Liver (tissue), 8 donors: ENCODE measurements at regions not wholly inside any gene's neighbourhood (a gene's known extent, or its start where the extent isn't known, plus 50 kb on each side); places are given as distances from the start of the nearest gene placed in this dataset.

ENCODE experiments used
- DNase-seq: peaks from one replicate; pipeline ENCODE4 v3.0.0-alpha.2; 2017; ENCODE audit warnings: low spot score
- H3K27ac ChIP-seq, 2 donors: one replicate each; pipeline ENCODE4 v1.7.0; 2013; ENCODE audit warnings: inconsistent platforms in 2 of 2, low read length in 2 of 2, control low read depth in 1 of 2, low read depth in 1 of 2, mild to moderate bottlenecking in 1 of 2
- H3K27me3 ChIP-seq, 4 donors: one replicate each; pipeline versions ENCODE4 v1.6.1 to v1.7.0; 2013; ENCODE audit warnings: low read length in 3 of 4, inconsistent platforms in 1 of 4, mild to moderate bottlenecking in 1 of 4, moderate library complexity in 1 of 4; ENCODE audit not compliant: control insufficient read depth in 4 of 4, insufficient read depth in 4 of 4
- H3K36me3 ChIP-seq, 4 donors: one replicate each; pipeline versions ENCODE4 v1.6.1 to v1.7.0; 2013; ENCODE audit warnings: low read length in 3 of 4, mild to moderate bottlenecking in 3 of 4, low read depth in 1 of 4, moderate library complexity in 1 of 4; ENCODE audit not compliant: control insufficient read depth in 4 of 4, insufficient read depth in 3 of 4
- H3K4me1 ChIP-seq, 4 donors: one replicate each; pipeline versions ENCODE4 v1.6.1 to v1.7.0; 2013; ENCODE audit warnings: low read length in 3 of 4, mild to moderate bottlenecking in 3 of 4, moderate library complexity in 1 of 4; ENCODE audit not compliant: control insufficient read depth in 4 of 4, insufficient read depth in 4 of 4
- H3K4me3 ChIP-seq, 3 donors: one replicate each; pipeline versions ENCODE4 v1.6.1 to v1.7.0; 2013; ENCODE audit warnings: low read length in 3 of 3, control low read depth in 1 of 3, low read depth in 1 of 3, mild to moderate bottlenecking in 1 of 3
- H3K9ac ChIP-seq, 2 donors: one replicate each; pipeline ENCODE4 v1.7.0; 2013; ENCODE audit warnings: low read length in 2 of 2, mild to moderate bottlenecking in 2 of 2, moderate library complexity in 2 of 2, control low read depth in 1 of 2, low read depth in 1 of 2
- H3K9me3 ChIP-seq, 4 donors: one replicate each; pipeline versions ENCODE4 v1.6.1 to v1.7.0; 2013; ENCODE audit warnings: low read length in 3 of 4; ENCODE audit not compliant: control insufficient read depth in 4 of 4
- FOXA1 ChIP-seq: IDR thresholded peaks from 2 replicates; pipeline ENCODE4 v1.6.1; 2016; ENCODE audit warnings: antibody characterized with exemption
- FOXA2 ChIP-seq: IDR thresholded peaks from 2 replicates; pipeline ENCODE4 v1.6.1; 2016; ENCODE audit warnings: antibody characterized with exemption
- GABPA ChIP-seq, 2 donors: IDR thresholded peaks in 1 of 2; conservative IDR thresholded peaks in 1 of 2; 2 replicates each; pipeline ENCODE4 v1.6.1; 2016; ENCODE audit warnings: antibody characterized with exemption in 2 of 2, mild to moderate bottlenecking in 1 of 2, moderate library complexity in 1 of 2
- HNF4A ChIP-seq, 2 donors: conservative IDR thresholded peaks; 2 replicates each; pipeline ENCODE4 v1.6.1; 2016; ENCODE audit warnings: antibody characterized with exemption in 2 of 2, mild to moderate bottlenecking in 2 of 2
- HNF4G ChIP-seq: IDR thresholded peaks from 2 replicates; pipeline ENCODE4 v1.6.1; 2016; ENCODE audit warnings: antibody characterized with exemption
- JUND ChIP-seq, 2 donors: IDR thresholded peaks; 2 replicates each; pipeline ENCODE4 v1.6.1; 2016; ENCODE audit warnings: antibody characterized with exemption in 2 of 2
- NR2F2 ChIP-seq: IDR thresholded peaks from 2 replicates; pipeline ENCODE4 v1.6.1; 2016; ENCODE audit warnings: antibody characterized with exemption
- RAD21 ChIP-seq, 2 donors: IDR thresholded peaks; 2 replicates each; pipeline ENCODE4 v1.6.1; 2016; ENCODE audit warnings: antibody characterized with exemption in 2 of 2, mild to moderate bottlenecking in 2 of 2
- RXRA ChIP-seq, 2 donors: IDR thresholded peaks; 2 replicates each; pipeline ENCODE4 v1.6.1; 2017 to 2018; ENCODE audit warnings: antibody characterized with exemption in 2 of 2, mild to moderate bottlenecking in 1 of 2
- SP1 ChIP-seq: IDR thresholded peaks from 2 replicates; pipeline ENCODE4 v1.6.1; 2018; ENCODE audit warnings: antibody characterized with exemption, mild to moderate bottlenecking
- TAF1 ChIP-seq: conservative IDR thresholded peaks from 2 replicates; pipeline ENCODE4 v1.6.1; 2016; ENCODE audit warnings: antibody characterized with exemption, mild to moderate bottlenecking
- YY1 ChIP-seq: IDR thresholded peaks from 2 replicates; pipeline ENCODE4 v1.6.1; 2016; ENCODE audit warnings: antibody characterized with exemption, mild to moderate bottlenecking
- WGBS: extraction: QIAGEN DNeasy Blood & Tissue Kit; methylation state at CpG from one replicate; pipeline ENCODE4 v1.1.7; 2013; 5-methylcytosine and 5-hydroxymethylcytosine counted together
- TF ChIP-seq, protein P1 (sequence below): fragments of 150-350 bp; IDR thresholded peaks from 2 replicates; pipeline ENCODE4 v1.5.1; 2017; ENCODE audit warnings: improper control_type of control experiment, low read depth, low read length; ENCODE audit not compliant: missing input control
- TF ChIP-seq, protein P2 (sequence below): IDR thresholded peaks from 2 replicates; pipeline ENCODE4 v1.6.1; 2016; ENCODE audit warnings: antibody characterized with exemption
- TF ChIP-seq, protein P3 (sequence below): IDR thresholded peaks from 2 replicates; pipeline ENCODE4 v1.6.1; 2016; ENCODE audit warnings: antibody characterized with exemption
- TF ChIP-seq, protein P4 (sequence below): IDR thresholded peaks from 2 replicates; pipeline ENCODE4 v1.6.1; 2016; ENCODE audit warnings: antibody characterized with exemption, mild to moderate bottlenecking
- TF ChIP-seq, protein P5 (sequence below): IDR thresholded peaks from 2 replicates; pipeline ENCODE4 v1.6.1; 2016; ENCODE audit warnings: antibody characterized with exemption
- donor health status: healthy.
- donor health status: healthy.
- donor health status: healthy.
- donor health status: healthy.
- donor health status: healthy.

DNA sequence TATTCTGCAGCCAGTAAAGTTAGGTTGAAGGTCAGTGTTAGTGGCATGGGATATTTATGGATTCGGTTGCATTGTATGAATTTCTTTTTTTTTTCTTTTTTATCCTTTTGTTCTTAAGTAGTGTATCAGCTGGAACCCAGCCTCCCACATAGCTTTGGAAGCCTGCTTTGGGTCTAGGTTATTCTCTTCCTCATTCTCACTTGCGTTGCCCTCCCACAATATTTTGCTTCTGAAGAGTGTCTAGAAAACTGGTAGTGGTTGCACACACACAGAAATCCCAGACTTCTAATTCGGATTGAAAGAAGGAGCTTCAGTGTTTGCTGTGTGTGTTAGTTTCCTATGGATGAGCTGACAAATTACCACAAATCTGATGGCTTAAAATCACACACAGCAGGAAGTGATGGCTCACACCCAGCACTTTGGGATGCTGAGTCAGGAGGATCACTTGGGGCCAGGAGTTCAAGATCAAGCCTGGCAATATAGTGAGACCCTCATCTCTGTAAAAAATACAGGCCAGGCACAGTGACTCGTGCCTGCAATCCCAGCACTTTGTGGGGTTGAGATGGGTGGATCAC is 104.8 kb downstream of the ARL4C start:
- Histone ChIP-seq H3K4me1 (no peaks in the 10 kb centered on the region), H3K27me3 (no peaks in the 10 kb centered on the region), H3K36me3 (no peaks in the 10 kb centered on the region), H3K27ac (no peak overlapping the region), H3K9ac (no peak overlapping the region), H3K4me3 (no peak overlapping the region), H3K9me3 (no peaks in the 10 kb centered on the region)
- no peak for DNase-seq
- 74% methylated on average over 4 of the region's 4 CpGs for WGBS
- TF ChIP-seq, protein P1, sequence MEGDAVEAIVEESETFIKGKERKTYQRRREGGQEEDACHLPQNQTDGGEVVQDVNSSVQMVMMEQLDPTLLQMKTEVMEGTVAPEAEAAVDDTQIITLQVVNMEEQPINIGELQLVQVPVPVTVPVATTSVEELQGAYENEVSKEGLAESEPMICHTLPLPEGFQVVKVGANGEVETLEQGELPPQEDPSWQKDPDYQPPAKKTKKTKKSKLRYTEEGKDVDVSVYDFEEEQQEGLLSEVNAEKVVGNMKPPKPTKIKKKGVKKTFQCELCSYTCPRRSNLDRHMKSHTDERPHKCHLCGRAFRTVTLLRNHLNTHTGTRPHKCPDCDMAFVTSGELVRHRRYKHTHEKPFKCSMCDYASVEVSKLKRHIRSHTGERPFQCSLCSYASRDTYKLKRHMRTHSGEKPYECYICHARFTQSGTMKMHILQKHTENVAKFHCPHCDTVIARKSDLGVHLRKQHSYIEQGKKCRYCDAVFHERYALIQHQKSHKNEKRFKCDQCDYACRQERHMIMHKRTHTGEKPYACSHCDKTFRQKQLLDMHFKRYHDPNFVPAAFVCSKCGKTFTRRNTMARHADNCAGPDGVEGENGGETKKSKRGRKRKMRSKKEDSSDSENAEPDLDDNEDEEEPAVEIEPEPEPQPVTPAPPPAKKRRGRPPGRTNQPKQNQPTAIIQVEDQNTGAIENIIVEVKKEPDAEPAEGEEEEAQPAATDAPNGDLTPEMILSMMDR, result no peak
- TF ChIP-seq NR2F2 (no peak), SP1 (no peak), HNF4G (no peak), JUND (IDR thresholded peaks at IDR 0.05) (no peak), FOXA2 (no peak), FOXA1 (no peak), HNF4A (conservative IDR thresholded peaks at IDR 0.05) (no peak), GABPA (IDR thresholded peaks at IDR 0.05 in 1 of 2, conservative IDR thresholded peaks at IDR 0.05 in 1 of 2) (no peak), YY1 (no peak), TAF1 (no peak)
- TF ChIP-seq, protein P2, sequence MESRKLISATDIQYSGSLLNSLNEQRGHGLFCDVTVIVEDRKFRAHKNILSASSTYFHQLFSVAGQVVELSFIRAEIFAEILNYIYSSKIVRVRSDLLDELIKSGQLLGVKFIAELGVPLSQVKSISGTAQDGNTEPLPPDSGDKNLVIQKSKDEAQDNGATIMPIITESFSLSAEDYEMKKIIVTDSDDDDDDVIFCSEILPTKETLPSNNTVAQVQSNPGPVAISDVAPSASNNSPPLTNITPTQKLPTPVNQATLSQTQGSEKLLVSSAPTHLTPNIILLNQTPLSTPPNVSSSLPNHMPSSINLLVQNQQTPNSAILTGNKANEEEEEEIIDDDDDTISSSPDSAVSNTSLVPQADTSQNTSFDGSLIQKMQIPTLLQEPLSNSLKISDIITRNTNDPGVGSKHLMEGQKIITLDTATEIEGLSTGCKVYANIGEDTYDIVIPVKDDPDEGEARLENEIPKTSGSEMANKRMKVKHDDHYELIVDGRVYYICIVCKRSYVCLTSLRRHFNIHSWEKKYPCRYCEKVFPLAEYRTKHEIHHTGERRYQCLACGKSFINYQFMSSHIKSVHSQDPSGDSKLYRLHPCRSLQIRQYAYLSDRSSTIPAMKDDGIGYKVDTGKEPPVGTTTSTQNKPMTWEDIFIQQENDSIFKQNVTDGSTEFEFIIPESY, result no peak
- TF ChIP-seq, protein P3, sequence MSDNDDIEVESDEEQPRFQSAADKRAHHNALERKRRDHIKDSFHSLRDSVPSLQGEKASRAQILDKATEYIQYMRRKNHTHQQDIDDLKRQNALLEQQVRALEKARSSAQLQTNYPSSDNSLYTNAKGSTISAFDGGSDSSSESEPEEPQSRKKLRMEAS, result no peak
- TF ChIP-seq, protein P4, sequence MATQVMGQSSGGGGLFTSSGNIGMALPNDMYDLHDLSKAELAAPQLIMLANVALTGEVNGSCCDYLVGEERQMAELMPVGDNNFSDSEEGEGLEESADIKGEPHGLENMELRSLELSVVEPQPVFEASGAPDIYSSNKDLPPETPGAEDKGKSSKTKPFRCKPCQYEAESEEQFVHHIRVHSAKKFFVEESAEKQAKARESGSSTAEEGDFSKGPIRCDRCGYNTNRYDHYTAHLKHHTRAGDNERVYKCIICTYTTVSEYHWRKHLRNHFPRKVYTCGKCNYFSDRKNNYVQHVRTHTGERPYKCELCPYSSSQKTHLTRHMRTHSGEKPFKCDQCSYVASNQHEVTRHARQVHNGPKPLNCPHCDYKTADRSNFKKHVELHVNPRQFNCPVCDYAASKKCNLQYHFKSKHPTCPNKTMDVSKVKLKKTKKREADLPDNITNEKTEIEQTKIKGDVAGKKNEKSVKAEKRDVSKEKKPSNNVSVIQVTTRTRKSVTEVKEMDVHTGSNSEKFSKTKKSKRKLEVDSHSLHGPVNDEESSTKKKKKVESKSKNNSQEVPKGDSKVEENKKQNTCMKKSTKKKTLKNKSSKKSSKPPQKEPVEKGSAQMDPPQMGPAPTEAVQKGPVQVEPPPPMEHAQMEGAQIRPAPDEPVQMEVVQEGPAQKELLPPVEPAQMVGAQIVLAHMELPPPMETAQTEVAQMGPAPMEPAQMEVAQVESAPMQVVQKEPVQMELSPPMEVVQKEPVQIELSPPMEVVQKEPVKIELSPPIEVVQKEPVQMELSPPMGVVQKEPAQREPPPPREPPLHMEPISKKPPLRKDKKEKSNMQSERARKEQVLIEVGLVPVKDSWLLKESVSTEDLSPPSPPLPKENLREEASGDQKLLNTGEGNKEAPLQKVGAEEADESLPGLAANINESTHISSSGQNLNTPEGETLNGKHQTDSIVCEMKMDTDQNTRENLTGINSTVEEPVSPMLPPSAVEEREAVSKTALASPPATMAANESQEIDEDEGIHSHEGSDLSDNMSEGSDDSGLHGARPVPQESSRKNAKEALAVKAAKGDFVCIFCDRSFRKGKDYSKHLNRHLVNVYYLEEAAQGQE, result no peak
- TF ChIP-seq, protein P5, sequence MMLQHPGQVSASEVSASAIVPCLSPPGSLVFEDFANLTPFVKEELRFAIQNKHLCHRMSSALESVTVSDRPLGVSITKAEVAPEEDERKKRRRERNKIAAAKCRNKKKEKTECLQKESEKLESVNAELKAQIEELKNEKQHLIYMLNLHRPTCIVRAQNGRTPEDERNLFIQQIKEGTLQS, result no peak

DNA sequence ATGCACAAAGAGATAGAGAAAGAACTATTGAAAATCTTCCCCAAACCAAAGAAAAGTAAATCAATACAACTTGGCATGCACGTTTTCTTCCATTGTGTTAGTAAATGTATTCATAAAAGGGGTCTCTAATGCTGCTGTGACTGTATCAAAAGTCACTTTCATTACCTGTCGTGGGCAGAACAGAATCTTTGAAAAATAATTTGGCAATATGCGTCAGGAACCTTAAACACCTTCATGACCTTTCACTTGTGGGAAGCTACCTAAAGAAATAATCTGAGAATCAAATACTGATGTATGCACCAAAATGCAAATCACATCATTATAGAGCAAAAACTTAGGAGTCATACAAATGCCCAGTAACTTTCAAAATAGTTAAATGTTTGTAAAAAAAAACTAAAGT is 105.3 kb downstream of the ARL4C start:
- no peak overlapping the region for H3K27ac ChIP-seq
- H3K9me3 ChIP-seq, result no peaks in the 10 kb centered on the region
- H3K4me3 ChIP-seq, result no peak overlapping the region
- no peaks in the 10 kb centered on the region for H3K4me1 ChIP-seq
- no peak overlapping the region for H3K9ac ChIP-seq
- TF ChIP-seq NR2F2 (no peak), JUND (IDR thresholded peaks at IDR 0.05) (no peak), RXRA (IDR thresholded peaks at IDR 0.05) (no peak), RAD21 (IDR thresholded peaks at IDR 0.05) (no peak), HNF4G (no peak)
- TF ChIP-seq, protein P2, result no peak
- TF ChIP-seq, protein P3, result no peak
- TF ChIP-seq, protein P1, result no peak
- TF ChIP-seq, protein P5, result no peak
- no peaks in the 10 kb centered on the region for H3K36me3 ChIP-seq
- no peak for DNase-seq
- WGBS, result 74% methylated on average over 3 of the region's 3 CpGs
- H3K27me3 ChIP-seq, result no peaks in the 10 kb centered on the region
